Activated CD4-positive, alpha-beta T cell treated with anti-CD3 and anti-CD28 coated beads, Interleukin-2, amount 50 U/mL, for 1 hour (primary cell): ENCODE measurements at regions not wholly inside any gene's neighbourhood (a gene's known extent, or its start where the extent isn't known, plus 50 kb on each side); places are given as distances from the start of the nearest gene placed in this dataset.

ENCODE experiments used
- DNase-seq: peaks from one replicate; pipeline ENCODE4 v3.0.0-alpha.2; 2020

- no peak for DNase-seq
These were observed 391.8 kb downstream of the FGF9 start for GRCh38 chr13:22062478-22063205.

- DNase-seq, result no peak
These were observed 392.7 kb downstream of the FGF9 start for GRCh38 chr13:22063416-22064124.

- no peak for DNase-seq
These were observed 394.2 kb downstream of the FGF9 start for GRCh38 chr13:22064854-22065620.

- no peak for DNase-seq
These were observed 402.8 kb downstream of the FGF9 start for GRCh38 chr13:22073718-22074117.

GRCh38 chr13:22074403-22074802 is 403.5 kb downstream of the FGF9 start:
- no peak for DNase-seq

- no peak for DNase-seq
These were observed 405.8 kb downstream of the FGF9 start for GRCh38 chr13:22076658-22077057.

GRCh38 chr13:22077205-22077683 is 406.4 kb downstream of the FGF9 start:
- no peak for DNase-seq

GRCh38 chr13:22077764-22078163 is 406.9 kb downstream of the FGF9 start:
- no peak for DNase-seq

GRCh38 chr13:22079961-22080360 is 409.1 kb downstream of the FGF9 start:
- no peak for DNase-seq

- DNase-seq, result no peak
These were observed 410.0 kb downstream of the FGF9 start for GRCh38 chr13:22080832-22081231.

- no peak for DNase-seq
These were observed 410.6 kb downstream of the FGF9 start for GRCh38 chr13:22081430-22081829.

GRCh38 chr13:22082030-22082429 is 411.2 kb downstream of the FGF9 start:
- DNase-seq, result no peak

GRCh38 chr13:22082437-22083100 is 411.7 kb downstream of the FGF9 start:
- no peak for DNase-seq

GRCh38 chr13:22085001-22085400 is 414.1 kb downstream of the FGF9 start:
- no peak for DNase-seq

- no peak for DNase-seq
These were observed 415.9 kb downstream of the FGF9 start for GRCh38 chr13:22086597-22087330.

- DNase-seq, result no peak
These were observed 419.2 kb downstream of the FGF9 start for GRCh38 chr13:22090106-22090505.

- DNase-seq, result no peak
These were observed 420.5 kb downstream of the FGF9 start for GRCh38 chr13:22091222-22091970.

- DNase-seq, result no peak
These were observed 421.1 kb downstream of the FGF9 start for GRCh38 chr13:22091971-22092300.

- DNase-seq, result no peak
These were observed 422.1 kb downstream of the FGF9 start for GRCh38 chr13:22092791-22093560.

- DNase-seq, result no peak
These were observed 424.9 kb downstream of the FGF9 start for GRCh38 chr13:22095794-22096193.

- no peak for DNase-seq
These were observed 428.7 kb downstream of the FGF9 start for GRCh38 chr13:22099585-22099984.
